IMR-90 (cell line): ENCODE measurements at regions not wholly inside any gene's neighbourhood (a gene's known extent, or its start where the extent isn't known, plus 50 kb on each side); places are given as distances from the start of the nearest gene placed in this dataset.
"Not testable (repeated sequence)": the region's sequence is repeated elsewhere in the genome, so short reads cannot be mapped to it uniquely, and the experiment has no call there.

Source experiments
- ATAC-seq: fragments of 200-7000 bp; cut with Tn5 transposase; 2 replicates; pipeline ENCODE4 v1.9.1; 2020; ENCODE audit warnings: low read depth, mild to moderate bottlenecking, moderate library complexity
- BruUV-seq: library from RNA; stranded (reverse); fragments of 400-500 nt; replicated peaks from 2 replicates; lab custom pipeline; 2021; lab: Mats Ljungman, UMichigan
- CTCF ChIA-PET: fragments of 300-600 bp; formaldehyde crosslinking; extraction: SDS; loops from one replicate; lab custom pipeline; 2021; ENCODE audit warnings: antibody characterized with exemption; lab: Yijun Ruan, JAX
- POLR2A ChIA-PET: fragments of 300-600 bp; sonication (Branson Sonifier 250); formaldehyde crosslinking; loops from one replicate; lab custom pipeline; 2022; ENCODE audit warnings: antibody characterized with exemption; ENCODE audit not compliant: unreplicated experiment; lab: Charles Lee
- DNase-seq: peaks from one replicate; pipeline ENCODE4 v3.0.0; 2013
- H2AFZ ChIP-seq: replicated peaks from 2 replicates; pipeline ENCODE3; 2013; ENCODE audit warnings: low read length, mild to moderate bottlenecking; ENCODE audit not compliant: poor library complexity
- H2AK5ac ChIP-seq: 2 replicates; pipeline ENCODE4 v1.6.1; 2013; ENCODE audit warnings: low read depth, low read length, inconsistent platforms
- H2AK9ac ChIP-seq: replicated peaks from 2 replicates; pipeline ENCODE3; 2013; ENCODE audit warnings: mild to moderate bottlenecking, low read depth, low read length, moderate library complexity; ENCODE audit not compliant: poor library complexity
- H2BK120ac ChIP-seq: 2 replicates; pipeline ENCODE4 v1.6.1; 2013; ENCODE audit warnings: low read depth, low read length, inconsistent platforms
- H2BK15ac ChIP-seq: 3 replicates; pipeline ENCODE4 v1.6.1; 2013; ENCODE audit warnings: low read depth, low read length, inconsistent platforms
- H2BK20ac ChIP-seq: 2 replicates; pipeline ENCODE4 v1.6.1; 2013; ENCODE audit warnings: low read depth, mild to moderate bottlenecking, inconsistent platforms, low read length, moderate library complexity
- H2BK5ac ChIP-seq: 2 replicates; pipeline ENCODE4 v1.6.1; 2013; ENCODE audit warnings: mild to moderate bottlenecking, low read depth, low read length, inconsistent platforms; ENCODE audit not compliant: poor library complexity, severe bottlenecking
- H3K14ac ChIP-seq: replicated peaks from 2 replicates; pipeline ENCODE4 v1.6.1; 2013; ENCODE audit warnings: low read depth, low read length, inconsistent platforms
- H3K18ac ChIP-seq: 2 replicates; pipeline ENCODE4 v1.6.1; 2013; ENCODE audit warnings: low read depth, low read length, control low read depth
- H3K23ac ChIP-seq: 2 replicates; pipeline ENCODE4 v1.6.1; 2013; ENCODE audit warnings: low read depth, low read length, inconsistent platforms
- H3K27ac ChIP-seq: 2 replicates; pipeline ENCODE4 v1.5.1; 2013; ENCODE audit warnings: mild to moderate bottlenecking, control low read depth, low read length; ENCODE audit not compliant: insufficient read depth
- H3K27me3 ChIP-seq: 2 replicates; pipeline ENCODE4 v1.6.1; 2013; ENCODE audit warnings: low read length; ENCODE audit not compliant: control insufficient read depth, insufficient read depth
- H3K36me3 ChIP-seq: 2 replicates; pipeline ENCODE4 v1.6.1; 2013; ENCODE audit warnings: low read length, mixed read lengths; ENCODE audit not compliant: control insufficient read depth, insufficient read depth
- H3K4ac ChIP-seq: 2 replicates; pipeline ENCODE4 v1.6.1; 2013; ENCODE audit warnings: low read depth, low read length, inconsistent platforms
- H3K4me1 ChIP-seq: 2 replicates; pipeline ENCODE4 v1.6.1; 2013; ENCODE audit warnings: low read length, mixed read lengths; ENCODE audit not compliant: control insufficient read depth, insufficient read depth
- H3K4me2 ChIP-seq: 2 replicates; pipeline ENCODE4 v1.6.1; 2013; ENCODE audit warnings: low read depth, mild to moderate bottlenecking, control low read depth, low read length, moderate library complexity
- H3K4me3 ChIP-seq: 2 replicates; pipeline ENCODE4 v1.5.1; 2013; ENCODE audit warnings: low read depth, mild to moderate bottlenecking, control low read depth, low read length, moderate library complexity; ENCODE audit not compliant: insufficient read depth
- H3K56ac ChIP-seq: 2 replicates; pipeline ENCODE4 v1.6.1; 2013; ENCODE audit warnings: low read length, inconsistent platforms; ENCODE audit not compliant: insufficient read depth; ENCODE audit errors: extremely low read depth
- H3K79me1 ChIP-seq, 2 experiments: 2 replicates each; pipeline ENCODE4 v1.6.1; 2013; ENCODE audit warnings: low read length in 2 of 2, inconsistent platforms in 1 of 2, low read depth in 1 of 2
- H3K9ac ChIP-seq: 2 replicates; pipeline ENCODE4 v1.6.1; 2013; ENCODE audit warnings: low read depth, low read length, control low read depth
- H3K9me1 ChIP-seq: 2 replicates; pipeline ENCODE4 v1.6.1; 2013; ENCODE audit warnings: low read length, inconsistent platforms; ENCODE audit not compliant: insufficient read depth
- H3K9me3 ChIP-seq: 2 replicates; pipeline ENCODE4 v1.6.1; 2013; ENCODE audit warnings: low read length; ENCODE audit not compliant: control insufficient read depth, insufficient read depth
- H4K20me1 ChIP-seq: 2 replicates; pipeline ENCODE4 v1.6.1; 2013; ENCODE audit warnings: low read length, inconsistent platforms; ENCODE audit not compliant: insufficient read depth
- H4K5ac ChIP-seq: 2 replicates; pipeline ENCODE4 v1.6.1; 2013; ENCODE audit warnings: mild to moderate bottlenecking, low read depth, low read length, control low read depth
- H4K8ac ChIP-seq, 2 experiments: 2 replicates each; pipeline ENCODE4 v1.6.1; 2013; ENCODE audit warnings: low read depth in 2 of 2, low read length in 2 of 2, control low read depth in 1 of 2, inconsistent platforms in 1 of 2
- H4K91ac ChIP-seq: 2 replicates; pipeline ENCODE4 v1.6.1; 2013; ENCODE audit warnings: low read depth, low read length, inconsistent platforms; ENCODE audit not compliant: insufficient read depth
- BHLHE40 ChIP-seq: fragments of 150-350 bp; IDR thresholded peaks from 2 replicates; pipeline ENCODE4 v1.6.1; 2016; ENCODE audit warnings: mild to moderate bottlenecking, low read depth, low read length
- CEBPB ChIP-seq: IDR thresholded peaks from 2 replicates; pipeline ENCODE4 v1.6.1; 2012; ENCODE audit warnings: low read depth, low read length, improper control_type of control experiment
- CHD1 ChIP-seq: IDR thresholded peaks from 2 replicates; pipeline ENCODE4 v1.6.1; 2012; ENCODE audit warnings: low read depth, low read length, improper control_type of control experiment
- FOS ChIP-seq: fragments of 150-350 bp; IDR thresholded peaks from 2 replicates; pipeline ENCODE4 v1.6.1; 2016; ENCODE audit warnings: low read depth, low read length
- MXI1 ChIP-seq: IDR thresholded peaks from 2 replicates; pipeline ENCODE4 v1.6.1; 2012; ENCODE audit warnings: low read depth, mild to moderate bottlenecking, low read length, moderate library complexity, borderline replicate concordance
- NFE2L2 ChIP-seq: fragments of 150-350 bp; IDR thresholded peaks from 2 replicates; pipeline ENCODE4 v1.6.1; 2016; ENCODE audit warnings: low read depth, mild to moderate bottlenecking, low read length
- POLR2A ChIP-seq: IDR thresholded peaks from 2 replicates; pipeline ENCODE4 v1.6.1; 2012; ENCODE audit warnings: mild to moderate bottlenecking, low read depth, low read length
- RAD21 ChIP-seq: IDR thresholded peaks from 2 replicates; pipeline ENCODE4 v1.6.1; 2012; ENCODE audit warnings: low read length, improper control_type of control experiment
- WGBS, 2 experiments: methylation state at CpG; one replicate each; pipeline versions ENCODE4 v1.1.5 to v1.1.7; 2013; ENCODE audit warnings: missing lambda C conversion rate in 2 of 2; ENCODE audit not compliant: insufficient read length in 1 of 2; ENCODE audit errors: extremely low coverage in 2 of 2; 5-methylcytosine and 5-hydroxymethylcytosine counted together
- dilution Hi-C: fragments of 300-500 bp; cut with HindIII; formaldehyde crosslinking; loops from one replicate; pipeline ENCODE4 v1.14.3; 2018; ENCODE audit warnings: low sequenced_read_pairs; ENCODE audit not compliant: unreplicated experiment
- in situ Hi-C: fragments of 300-500 bp; cut with MboI; formaldehyde crosslinking; loops from 3 replicates; pipeline ENCODE4 v1.14.3; 2019; ENCODE audit warnings: low sequenced_read_pairs, inconsistent platforms, mixed read lengths
- intact Hi-C: fragments of 100-400 bp; cut with micrococcal nuclease; formaldehyde crosslinking; loops from 2 replicates; pipeline ENCODE4 v1.10.0; 2022
- TF ChIP-seq, protein P1 (sequence below): fragments of 150-350 bp; IDR thresholded peaks from 2 replicates; pipeline ENCODE4 v1.6.1; 2016; ENCODE audit warnings: low read depth, mild to moderate bottlenecking, low read length, moderate library complexity, borderline replicate concordance

DNA sequence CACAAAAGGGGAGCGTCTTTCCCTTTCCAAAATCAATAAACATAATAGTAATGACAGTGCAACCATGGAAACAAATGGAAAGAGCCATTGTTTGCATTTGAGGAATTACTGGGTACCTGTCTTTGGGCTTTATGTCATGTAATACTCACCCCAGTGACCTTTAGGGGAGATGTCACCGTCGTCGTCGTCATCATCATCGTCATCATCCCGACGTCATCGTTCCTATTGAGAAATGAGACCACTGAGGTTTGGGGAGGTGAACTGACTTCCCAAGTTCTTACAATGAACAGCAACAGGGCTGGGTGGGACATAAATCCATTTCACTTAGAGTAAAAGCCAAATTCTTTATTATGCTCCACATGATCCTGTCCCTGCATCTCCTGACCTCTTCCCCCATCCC lies 168.9 kb upstream of the KAZN start:
- Histone ChIP-seq H3K27me3 (no peaks in the 10 kb centered on the region), H2AK9ac (no peak overlapping the region), H3K4me1 (no peaks in the 10 kb centered on the region), H3K23ac (no peak overlapping the region), H3K9me1 (no peaks in the 10 kb centered on the region), H2AK5ac (no peak overlapping the region), H3K27ac (no peak overlapping the region), H3K36me3 (no peaks in the 10 kb centered on the region), H2BK120ac (no peak overlapping the region), H3K4ac (no peak overlapping the region), H3K4me2 (no peak overlapping the region), H4K8ac (no peak overlapping the region), H2BK5ac (no peak overlapping the region), H3K4me3 (no peak overlapping the region), H3K79me1 (no peaks in the 10 kb centered on the region), H3K14ac (no peak overlapping the region), H3K9me3 (no peaks in the 10 kb centered on the region), H2BK20ac (no peak overlapping the region), H3K18ac (no peak overlapping the region), H3K56ac (no peak overlapping the region), H4K91ac (no peak overlapping the region), H2AFZ (no peak overlapping the region), H3K9ac (no peak overlapping the region), H4K20me1 (no peaks in the 10 kb centered on the region), H4K5ac (no peak overlapping the region), H2BK15ac (no peak overlapping the region)
- no peak for ATAC-seq
- no TSS peak for BruUV-seq
- TF ChIP-seq, protein P1, sequence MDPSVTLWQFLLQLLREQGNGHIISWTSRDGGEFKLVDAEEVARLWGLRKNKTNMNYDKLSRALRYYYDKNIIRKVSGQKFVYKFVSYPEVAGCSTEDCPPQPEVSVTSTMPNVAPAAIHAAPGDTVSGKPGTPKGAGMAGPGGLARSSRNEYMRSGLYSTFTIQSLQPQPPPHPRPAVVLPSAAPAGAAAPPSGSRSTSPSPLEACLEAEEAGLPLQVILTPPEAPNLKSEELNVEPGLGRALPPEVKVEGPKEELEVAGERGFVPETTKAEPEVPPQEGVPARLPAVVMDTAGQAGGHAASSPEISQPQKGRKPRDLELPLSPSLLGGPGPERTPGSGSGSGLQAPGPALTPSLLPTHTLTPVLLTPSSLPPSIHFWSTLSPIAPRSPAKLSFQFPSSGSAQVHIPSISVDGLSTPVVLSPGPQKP = no peak
- TF ChIP-seq FOS (no peak), CHD1 (no peak), MXI1 (no peak), CEBPB (no peak), POLR2A (no peak), NFE2L2 (no peak), BHLHE40 (no peak), RAD21 (no peak)
- in situ Hi-C loops (no loop called here), intact Hi-C loops (no loop called here), dilution Hi-C loops (no loop called here)
- no peak for DNase-seq
- POLR2A ChIA-PET = no interaction called here
- CTCF ChIA-PET = no interaction called here
- no CpG with 5 or more reads among the region's 9 CpGs for WGBS, 2 experiments

DNA sequence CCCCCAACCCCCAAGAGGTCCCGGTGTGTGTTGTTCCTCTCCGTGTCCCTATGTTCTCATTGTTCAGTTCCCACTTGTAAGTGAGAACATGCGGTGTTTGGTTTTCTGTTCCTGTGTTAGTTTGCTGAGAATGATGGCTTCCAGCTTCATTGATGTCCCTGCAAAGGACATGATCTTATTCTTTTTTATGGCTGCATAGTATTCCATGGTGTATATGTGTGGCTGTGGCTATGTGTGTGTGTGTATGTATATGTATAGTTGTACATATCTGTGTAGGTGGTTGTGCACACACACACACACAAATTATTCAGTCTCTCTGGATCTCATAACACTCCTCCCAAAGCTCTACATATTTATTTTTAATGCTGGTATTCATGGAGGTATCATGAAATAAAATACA lies 165.8 kb upstream of the KAZN start:
- DNase-seq, H3K27me3 ChIP-seq, H3K9me3 ChIP-seq, H3K23ac ChIP-seq, H3K56ac ChIP-seq, POLR2A ChIA-PET, in situ Hi-C loops, intact Hi-C loops, H3K36me3 ChIP-seq, H2BK5ac ChIP-seq, H2BK120ac ChIP-seq, H3K27ac ChIP-seq, H4K8ac ChIP-seq, ATAC-seq, H2AFZ ChIP-seq, H3K9me1 ChIP-seq, H3K18ac ChIP-seq, CTCF ChIA-PET, H2BK20ac ChIP-seq, H2BK15ac ChIP-seq, H3K14ac ChIP-seq, H3K4me3 ChIP-seq, H3K79me1 ChIP-seq, dilution Hi-C loops, H2AK9ac ChIP-seq, H3K4me2 ChIP-seq, BruUV-seq, H3K4ac ChIP-seq, H4K91ac ChIP-seq, H3K4me1 ChIP-seq, H4K20me1 ChIP-seq, H4K5ac ChIP-seq, H2AK5ac ChIP-seq, H3K9ac ChIP-seq: not testable (repeated sequence)
- no CpG with 5 or more reads among the region's 3 CpGs for WGBS, 2 experiments
